Nucleus accumbens (tissue), 56 donors: ENCODE measurements at regions not wholly inside any gene's neighbourhood (a gene's known extent, or its start where the extent isn't known, plus 50 kb on each side); places are given as distances from the start of the nearest gene placed in this dataset.
A peak's percentile ranks its signal among the peaks of the same experiment; 100 is the strongest.
"Not testable (repeated sequence)": the region's sequence is repeated elsewhere in the genome, so short reads cannot be mapped to it uniquely, and the experiment has no call there.

Source experiments
- DNase-seq, 56 donors: peaks; one replicate each; lab custom pipeline; 2025; lab: John Stamatoyannopoulos, UW

DNA sequence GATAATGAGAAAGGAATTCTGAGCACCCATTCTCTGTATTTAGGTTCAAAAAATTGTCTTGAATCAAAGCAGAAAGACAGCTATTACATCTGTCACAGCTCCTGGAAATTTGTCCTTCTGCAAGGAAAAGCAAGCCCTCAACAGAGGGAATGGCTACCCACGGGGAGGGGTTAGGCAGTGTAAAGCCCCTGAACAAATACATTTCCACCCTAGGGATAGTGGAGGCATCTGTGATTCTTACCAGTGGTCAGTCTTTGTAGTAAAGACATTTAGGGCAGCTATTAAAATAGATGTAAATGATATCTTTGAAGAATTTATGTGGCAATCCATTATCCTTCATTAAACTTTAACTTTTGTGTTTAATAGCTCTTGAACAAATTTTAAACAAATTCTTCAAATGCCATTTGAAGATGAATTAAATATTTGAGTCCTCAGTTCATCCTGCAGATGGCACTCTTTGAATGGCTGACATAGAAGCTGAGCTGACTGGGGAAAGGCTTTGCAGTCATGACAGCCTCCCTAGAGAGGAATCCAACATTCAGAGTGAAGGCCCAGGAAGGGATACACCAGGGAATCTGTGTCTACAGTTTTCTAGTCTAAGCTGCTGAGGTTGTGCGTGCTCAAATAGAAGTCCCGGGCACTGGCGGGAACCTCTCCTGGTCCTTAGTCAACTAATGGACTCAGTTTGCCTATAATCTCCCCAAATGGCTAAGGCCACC is 359.7 kb upstream of the ROPN1 start:
- peak in 33 of 56 donors; percentile 1 to 56 (median 16) for DNase-seq

DNA sequence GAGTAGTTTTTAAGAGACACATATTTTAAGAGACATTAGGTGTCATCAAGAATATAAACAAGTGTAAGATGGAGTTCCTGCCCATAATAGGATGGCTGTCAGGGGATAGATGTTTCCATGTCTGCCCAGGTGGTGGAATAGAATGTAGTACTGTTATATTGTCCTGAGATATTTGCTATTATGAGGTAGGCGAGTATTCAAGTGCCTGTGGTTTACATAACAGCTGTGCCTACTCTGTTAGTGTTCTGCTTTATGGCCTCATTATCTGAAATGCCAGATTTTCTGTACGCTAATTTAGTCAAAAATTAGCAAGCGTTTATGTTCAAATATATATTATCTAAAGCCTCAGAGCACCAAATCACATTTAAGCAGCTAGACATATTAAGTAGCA is 360.2 kb upstream of the ROPN1 start:
- DNase-seq: no peak

DNA sequence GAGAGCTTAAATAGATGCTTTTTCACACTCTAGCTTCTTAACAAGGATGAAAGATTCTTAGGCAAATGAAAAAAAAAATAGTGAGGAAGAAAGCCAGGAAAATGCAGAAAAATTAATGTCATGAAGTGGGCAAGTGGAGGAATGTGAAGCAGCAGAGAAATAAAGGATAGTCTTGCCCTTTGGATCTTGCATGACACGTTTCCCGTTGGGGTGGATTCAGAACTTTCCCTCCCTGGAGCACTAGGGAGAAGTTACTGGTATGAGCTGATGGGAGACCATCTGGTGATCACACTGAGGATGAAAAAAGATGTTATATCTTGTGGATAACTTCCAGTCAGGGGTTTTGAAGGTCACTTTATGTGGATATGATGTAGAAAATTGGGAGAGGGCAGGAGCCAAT is 361.8 kb upstream of the ROPN1 start:
- no peak for DNase-seq

DNA sequence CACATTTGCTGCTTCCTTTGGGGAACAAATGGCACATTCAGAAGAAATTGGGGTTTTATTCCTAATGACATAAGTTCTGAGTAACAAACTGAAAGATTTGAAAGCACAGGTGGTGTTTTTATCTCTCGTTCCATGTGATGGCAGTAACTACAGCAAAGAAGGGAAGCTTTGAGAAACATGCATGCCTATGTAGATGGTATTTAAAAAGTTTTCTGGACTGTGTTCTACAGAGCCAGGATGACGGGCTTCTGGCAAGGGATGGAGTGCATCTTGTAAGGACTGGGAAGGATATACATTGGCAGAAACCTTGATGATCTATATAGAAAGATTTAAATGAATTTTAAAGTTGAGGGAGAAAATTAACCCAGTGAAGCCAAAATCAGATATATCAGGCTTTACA is 362.2 kb upstream of the ROPN1 start:
- no peak for DNase-seq

DNA sequence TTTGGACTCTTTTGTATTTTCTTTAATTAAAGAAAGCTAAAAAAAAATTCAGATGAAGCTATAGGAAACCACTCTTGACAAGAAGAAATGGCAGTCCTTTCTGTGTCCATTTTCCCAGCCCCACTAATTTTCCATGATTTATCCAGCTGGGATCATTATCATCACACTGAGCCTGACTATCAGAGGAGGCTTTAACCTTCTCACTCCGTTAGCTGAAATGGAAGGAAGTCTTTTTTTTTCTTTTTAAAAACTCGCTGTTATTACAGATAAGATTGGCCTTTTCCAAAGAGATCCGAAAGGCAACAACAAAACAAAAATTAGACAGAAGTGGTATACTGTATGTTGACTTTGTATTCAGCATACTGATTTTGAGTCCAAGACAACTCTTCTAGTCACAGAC is 366.2 kb upstream of the ROPN1 start:
- DNase-seq: no peak

DNA sequence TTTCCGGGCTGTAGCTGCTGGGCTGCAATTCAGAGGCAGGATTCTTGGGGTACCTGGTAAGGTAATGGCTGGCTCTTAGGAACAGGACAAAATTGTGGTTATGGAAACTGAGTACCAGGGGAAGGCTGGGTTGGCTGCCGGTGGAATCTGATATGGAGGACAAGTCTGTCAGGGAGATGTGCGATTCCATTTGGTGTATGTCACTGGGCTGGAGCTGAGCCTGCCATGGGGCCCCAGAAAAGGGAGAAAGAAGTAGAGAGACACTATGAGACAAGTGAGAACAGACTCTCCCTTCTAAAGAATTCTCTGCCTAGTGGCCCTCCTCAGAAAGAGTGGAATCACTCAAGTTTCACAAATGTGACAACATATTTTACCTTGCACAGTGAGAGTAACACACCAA is 368.2 kb upstream of the ROPN1 start:
- no peak for DNase-seq

DNA sequence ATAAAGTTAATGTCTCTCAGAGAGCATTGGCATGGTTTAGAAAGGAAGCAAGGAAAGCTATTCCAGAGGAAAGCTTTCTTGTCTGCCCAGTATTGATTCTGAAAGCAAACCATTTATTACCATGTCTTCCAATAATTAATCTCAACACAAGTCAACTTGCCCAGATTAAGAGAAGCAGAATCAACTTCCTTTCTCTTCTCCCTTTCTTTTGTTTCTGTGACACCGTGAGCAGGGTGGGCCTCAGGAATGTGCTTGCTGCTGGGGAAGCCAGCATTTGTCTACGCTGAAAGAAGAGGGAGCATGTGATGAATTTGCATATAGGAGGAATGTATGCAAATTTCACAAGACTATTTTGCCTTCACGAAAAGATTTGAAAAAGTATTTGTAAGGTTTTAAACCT is 368.6 kb upstream of the ROPN1 start:
- DNase-seq: no peak

DNA sequence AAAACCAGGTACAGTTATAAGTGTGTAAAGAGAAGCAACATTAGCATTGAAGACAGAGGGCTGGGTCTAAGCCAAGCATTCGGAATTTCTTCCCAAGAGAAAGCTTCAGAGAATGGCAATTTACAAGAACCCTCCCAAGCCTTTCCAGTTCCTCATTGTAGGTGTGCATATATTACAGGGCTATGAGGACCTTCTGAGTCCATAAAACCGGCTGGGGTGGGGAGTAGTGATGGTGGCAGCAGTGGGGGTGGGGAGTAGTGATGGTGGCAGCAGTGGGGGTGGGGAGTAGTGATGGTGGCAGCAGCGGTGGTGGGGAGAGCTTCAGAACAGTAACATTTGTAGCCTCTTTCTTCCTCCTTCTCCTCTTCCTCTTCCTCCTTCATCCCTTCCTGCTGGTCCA is 368.7 kb upstream of the UMPS start:
- no peak for DNase-seq

DNA sequence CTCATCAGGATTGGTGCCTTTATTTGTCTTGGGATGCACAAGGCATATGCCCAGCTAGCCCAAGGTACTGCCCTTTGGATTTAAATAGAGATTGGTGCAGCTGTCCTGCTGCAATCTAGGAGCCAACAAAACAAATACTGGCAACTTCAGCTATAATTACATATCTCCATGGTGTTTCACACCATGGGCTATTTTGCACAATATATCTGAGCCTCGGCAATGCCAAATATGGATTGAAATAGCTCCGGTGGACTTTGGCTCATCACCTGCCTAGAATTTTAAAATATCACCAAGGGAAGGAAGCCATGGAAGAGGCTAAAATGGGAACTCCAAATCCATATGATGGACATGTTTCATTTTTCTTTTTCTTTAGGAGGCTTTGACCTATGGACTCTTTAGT is 367.8 kb upstream of the UMPS start:
- DNase-seq: no peak

DNA sequence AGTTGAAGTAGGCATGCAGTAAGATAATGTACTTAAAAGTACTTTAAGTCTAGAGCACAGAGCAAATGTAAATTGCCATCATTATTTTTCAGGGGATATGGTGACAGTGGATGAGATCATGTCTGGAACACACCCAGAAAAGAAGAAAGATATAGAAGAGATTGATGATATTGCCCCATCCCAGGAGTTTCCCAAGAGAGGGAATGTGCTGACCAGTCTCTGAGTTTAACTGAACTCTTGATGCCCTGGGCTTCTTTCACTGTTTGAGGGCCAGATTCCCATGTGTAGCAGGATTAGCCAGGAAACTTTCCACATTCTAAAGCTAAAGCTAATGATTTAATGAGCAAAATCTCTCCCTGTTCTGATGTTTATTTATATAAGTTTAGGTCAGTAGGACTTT is 366.8 kb upstream of the UMPS start:
- no peak for DNase-seq

DNA sequence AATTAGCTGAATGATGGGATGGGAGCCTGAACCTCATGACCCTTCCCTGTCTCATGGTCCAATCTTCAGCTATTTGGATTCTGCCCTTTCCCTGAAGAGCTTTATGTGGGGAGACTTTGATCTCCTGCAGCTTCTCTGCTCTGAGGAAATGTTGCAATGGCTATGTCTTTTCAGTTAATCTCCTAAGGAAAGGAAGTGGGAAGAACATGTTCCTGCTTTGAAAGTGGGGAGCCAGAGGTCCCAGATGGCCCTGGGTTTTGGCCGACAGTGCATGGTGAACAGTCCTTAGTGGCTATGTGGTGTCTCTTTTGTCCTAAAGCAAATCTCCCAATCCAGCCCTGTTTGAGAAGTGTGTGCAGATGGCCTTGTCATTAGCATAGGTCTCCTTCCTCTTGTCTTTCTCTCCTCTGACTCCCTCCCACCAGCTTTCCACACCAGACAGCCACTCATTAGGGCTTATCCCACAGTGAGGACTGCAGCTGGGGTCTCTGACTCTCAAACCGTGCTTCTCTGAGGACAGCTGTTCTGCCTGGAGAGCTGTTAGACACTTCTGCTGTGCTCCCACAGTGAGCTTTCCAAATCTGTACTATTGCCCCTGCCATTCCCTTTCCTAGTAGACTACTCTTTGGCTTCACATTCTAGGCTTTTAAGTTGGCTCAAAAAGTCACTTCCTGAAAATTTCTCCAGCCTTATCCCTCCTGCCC is 365.8 kb upstream of the UMPS start:
- DNase-seq: no peak

DNA sequence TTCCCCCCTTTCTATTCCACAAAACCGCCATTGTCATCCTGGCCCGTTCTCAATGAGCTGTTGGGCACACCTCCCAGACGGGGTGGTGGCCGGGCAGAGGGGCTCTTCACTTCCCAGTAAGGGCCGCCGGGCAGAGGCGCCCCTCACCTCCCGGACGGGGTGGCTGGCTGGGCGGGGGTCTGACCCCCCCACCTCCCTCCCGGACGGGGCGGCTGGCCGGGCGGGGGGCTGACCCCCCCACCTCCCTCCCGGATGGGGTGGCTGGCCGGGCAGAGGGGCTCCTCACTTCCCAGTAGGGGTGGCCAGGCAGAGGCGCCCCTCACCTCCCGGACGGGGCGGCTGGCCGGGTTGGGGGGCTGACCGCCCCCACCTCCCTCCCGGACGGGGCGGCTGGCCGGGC is 363.6 kb upstream of the UMPS start:
- DNase-seq: not testable (repeated sequence)

DNA sequence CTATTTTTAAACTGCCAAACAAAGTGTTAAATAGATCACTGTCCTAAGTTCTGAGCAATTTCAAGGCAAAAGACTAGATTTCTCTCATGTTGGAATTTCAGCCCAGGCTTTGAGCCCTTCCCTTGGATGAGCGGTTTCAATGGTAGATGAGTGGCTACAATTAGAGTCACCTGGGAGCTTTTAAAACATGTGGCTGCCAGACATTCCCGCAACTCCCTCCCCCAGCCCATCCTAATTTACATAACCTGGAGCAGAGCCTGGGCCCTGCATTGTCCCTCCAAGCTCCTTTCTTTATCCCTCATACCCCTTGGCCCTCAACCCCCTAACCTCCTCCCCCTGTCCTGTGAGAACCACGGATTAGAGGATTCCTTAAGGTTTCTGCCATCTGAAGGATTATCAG is 357.5 kb upstream of the UMPS start:
- DNase-seq: no peak

DNA sequence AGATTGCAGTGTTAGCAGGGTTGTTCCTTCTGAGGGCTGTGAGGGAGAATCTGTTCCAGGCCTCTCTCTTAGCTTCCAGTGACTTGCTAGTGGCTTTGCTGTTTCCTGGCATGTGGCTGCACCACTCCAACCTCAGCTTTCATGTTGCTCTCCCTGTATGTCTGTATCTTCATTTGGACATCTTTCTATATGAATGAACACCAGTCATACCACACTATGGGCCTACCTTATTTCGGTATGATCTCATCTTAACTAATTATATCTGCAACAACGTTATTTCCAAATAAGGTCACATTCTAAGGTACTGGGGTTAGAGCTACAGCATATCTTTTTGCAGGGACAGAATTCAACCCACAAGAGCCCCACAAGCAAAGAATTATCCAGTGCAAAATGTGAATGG is 356.7 kb upstream of the UMPS start:
- DNase-seq: no peak

DNA sequence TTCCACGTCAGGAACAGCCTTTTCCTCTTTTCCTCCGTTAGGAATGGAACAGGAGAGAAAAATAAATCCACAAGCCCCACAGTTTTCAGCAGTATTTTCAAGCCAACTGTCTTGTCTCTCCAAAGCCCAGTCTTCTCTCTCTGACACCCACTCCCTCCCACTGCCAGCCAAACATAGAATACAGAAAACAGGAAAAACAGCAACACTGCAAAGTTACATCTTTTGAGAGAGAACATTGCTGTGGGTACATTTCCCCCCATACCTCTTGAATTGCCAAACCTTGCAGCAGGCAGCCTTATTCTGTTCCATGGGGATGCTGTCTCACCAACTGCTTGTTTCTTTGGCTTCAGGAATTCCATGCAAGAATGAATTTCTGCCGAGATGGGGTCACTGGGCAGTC is 355.7 kb upstream of the UMPS start:
- DNase-seq: no peak

DNA sequence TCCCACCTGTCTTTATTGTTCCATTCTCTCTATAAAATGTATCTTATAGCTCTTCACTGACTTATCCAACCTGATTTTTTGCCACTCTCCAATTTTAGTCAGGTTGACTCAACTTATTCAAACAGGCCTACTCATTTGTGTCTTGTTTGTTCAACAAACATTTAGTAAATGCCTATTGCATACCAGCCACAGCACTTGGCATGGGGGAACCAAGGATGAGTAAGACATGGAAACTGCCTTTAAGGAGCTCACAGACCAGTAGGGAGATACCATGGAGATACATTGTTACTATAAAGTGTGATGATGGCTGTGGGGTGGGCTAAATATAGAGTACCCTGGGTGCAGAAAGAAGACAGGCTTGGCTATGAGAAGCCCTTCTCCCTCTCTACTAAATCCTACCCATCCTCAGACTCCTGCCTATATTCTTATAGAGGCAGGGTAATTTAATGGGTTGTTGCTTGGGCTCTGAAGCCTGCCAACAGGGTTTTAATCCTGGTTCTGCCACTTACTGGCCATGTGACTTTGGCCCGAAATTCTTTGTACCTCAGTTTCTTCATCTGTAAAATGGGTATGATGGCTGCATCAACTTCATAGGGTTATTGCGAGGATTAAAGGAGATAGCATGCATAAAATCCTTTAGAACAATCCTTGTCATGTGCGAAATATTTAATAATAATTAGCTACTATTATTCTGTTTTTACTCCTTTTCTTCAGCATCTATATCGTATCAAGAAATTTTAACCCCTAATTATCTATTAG is 348.5 kb upstream of the UMPS start:
- no peak for DNase-seq

DNA sequence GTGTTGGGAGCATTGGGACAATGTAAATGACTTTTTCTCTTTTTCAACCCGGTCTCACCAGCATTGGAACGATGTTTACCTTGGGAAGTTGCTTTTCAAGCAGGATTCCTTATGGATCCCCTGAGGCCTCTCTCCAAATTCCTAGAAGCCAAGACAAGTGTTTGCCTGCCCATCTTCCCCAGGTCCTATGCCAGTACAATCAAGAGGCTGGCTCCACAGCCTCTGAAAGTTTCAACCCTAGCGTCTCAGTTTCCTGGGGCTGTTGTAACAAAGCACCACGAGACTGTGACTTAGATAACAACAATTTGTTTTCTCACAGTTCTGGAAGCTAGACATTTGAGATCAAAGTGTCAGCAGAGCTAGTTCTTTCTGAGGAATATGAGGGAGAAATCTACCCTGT is 347.2 kb upstream of the UMPS start:
- DNase-seq: no peak

DNA sequence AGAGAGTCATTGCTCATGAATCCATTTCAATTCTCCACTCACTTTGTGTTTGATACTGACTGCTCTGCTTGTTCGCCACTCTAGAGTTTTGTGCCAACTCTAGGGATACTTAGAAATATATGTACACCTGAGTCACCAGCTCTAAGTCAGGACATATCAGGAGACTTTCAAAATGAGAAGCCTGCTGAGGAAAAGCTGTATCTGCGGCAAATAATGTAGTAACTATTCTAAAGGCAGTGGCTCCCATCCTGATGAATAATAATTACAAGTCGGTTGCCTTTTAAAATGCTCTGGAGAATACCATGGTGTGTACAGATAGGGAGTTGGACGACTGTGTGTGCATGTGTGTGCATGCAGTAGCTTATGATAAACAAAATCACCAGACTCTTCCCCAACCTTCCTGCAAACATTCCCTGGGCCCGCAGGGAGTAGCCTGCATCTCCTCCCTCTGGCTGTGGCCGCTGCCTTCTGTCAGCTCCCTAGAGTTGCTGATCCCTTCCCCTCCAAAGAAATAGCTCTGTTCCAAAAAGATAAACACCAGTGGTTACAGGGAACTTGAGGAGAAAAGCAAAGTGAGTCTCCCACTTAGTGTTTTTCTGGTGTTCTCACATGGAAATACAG is 346.3 kb upstream of the UMPS start:
- no peak for DNase-seq

DNA sequence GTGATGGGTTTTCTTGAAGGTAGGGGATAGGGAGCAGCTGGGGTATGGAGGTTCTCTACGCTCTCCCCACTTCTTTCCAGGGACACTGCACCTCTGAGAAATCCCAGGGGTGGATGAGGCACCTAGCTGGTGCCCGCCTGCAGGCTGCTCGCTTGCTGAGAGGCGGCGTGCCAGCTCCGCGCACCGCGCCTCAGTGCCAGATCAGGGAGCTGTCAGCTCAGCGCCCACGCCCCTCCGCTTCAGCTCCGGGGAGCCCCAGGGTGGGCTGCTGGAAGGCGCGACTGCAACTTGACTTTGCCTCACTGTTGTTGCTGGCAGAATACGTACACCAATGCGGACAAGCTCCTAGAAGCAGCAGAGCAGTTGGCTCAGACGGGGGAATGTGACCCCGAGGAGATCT is 345.7 kb upstream of the UMPS start:
- DNase-seq: peak in 38 of 56 donors; percentile 4 to 85 (median 42)

DNA sequence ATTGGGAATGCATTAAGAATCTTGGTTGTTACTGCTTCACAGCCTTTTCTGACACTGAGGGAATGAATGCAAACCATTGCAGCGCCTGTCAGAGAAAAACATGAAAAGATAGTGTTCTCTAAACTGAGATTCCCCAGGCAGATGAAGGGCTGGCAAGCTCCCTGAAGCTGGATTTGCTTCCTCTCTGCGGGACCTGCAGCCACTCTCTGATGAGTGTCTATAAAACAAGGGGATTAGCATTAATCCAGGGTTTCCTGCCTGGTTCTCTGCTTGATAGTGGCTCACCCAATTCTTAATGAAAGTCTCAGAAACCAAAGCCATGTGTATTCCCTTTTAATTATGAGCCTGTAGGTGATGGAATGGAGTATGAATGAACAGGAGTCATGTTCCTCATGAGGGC is 344.3 kb upstream of the UMPS start:
- no peak for DNase-seq

DNA sequence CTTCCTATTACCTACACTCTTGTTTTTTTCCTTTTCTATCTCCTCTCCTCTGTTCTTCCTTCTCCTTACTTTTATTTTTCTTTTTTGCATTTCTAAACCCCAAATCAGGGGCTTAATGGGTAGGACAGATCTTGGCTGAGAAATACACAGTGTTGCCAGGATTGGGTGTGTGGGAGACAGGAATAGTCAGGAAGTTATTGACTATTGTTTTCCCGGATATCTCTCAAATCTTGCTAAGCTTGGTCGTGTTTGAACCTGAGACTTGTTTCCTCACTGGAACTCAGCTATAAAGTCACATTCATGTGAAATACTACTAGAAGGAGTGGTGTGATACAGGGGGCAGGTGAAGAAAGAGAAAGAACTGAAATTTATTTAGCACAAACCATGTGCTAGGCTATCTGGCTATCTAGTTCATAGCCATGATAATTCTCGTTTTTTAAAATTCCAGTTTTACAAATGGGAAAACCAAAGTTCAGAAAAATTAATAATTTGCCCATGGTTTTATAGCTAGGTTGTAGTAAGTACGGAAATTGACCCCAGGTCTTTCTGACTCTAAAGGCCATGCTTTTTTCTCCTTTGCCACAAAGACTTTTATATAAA is 343.2 kb upstream of the UMPS start:
- no peak for DNase-seq
